Ecto neural progenitor cell (in vitro differentiated cells): ENCODE measurements at regions not wholly inside any gene's neighbourhood (a gene's known extent, or its start where the extent isn't known, plus 50 kb on each side); places are given as distances from the start of the nearest gene placed in this dataset.
"Not testable (repeated sequence)": the region's sequence is repeated elsewhere in the genome, so short reads cannot be mapped to it uniquely, and the experiment has no call there.

Experiments
- DNase-seq: peaks from one replicate; pipeline ENCODE4 v3.0.0-alpha.2; 2018; ENCODE audit warnings: low spot score

DNA sequence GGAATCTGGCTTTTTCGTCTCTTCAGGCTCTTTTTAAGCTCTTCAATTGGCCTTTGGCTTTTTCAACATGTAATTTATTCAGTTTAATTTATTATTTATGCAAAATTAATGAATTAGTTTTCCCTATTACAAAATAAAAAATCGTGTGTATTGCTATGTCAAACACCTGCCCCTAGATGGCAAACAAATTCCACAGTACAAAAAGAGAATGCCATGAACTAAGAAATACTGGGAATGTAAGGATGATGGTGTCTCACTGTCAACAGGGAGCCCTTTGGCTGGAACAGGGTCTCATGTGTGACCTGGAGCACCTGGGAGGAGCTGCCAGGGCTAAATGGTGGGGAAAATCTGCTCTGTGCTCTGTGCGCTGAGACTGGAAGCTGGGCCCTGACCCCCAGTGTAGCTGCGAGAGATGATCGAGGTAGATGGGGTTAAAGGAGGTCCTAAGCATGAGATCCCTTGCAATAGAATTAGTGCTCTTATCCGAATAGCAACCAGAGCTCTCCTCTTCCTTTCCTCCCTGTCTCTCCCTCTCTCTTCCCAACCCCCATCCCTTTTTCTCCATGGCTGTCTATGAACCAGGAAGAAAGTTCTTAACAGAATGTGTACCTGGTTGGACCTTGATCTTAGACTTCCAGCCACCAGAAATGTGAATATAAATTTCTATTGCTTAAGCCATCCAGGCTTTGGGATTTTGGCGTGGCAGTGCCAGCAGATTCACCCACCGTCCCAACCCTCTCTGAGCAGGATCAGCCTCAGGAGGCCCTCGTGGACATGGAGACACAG, 1183.5 kb downstream of the RPIA start:
- DNase-seq, result not testable (repeated sequence)

DNA sequence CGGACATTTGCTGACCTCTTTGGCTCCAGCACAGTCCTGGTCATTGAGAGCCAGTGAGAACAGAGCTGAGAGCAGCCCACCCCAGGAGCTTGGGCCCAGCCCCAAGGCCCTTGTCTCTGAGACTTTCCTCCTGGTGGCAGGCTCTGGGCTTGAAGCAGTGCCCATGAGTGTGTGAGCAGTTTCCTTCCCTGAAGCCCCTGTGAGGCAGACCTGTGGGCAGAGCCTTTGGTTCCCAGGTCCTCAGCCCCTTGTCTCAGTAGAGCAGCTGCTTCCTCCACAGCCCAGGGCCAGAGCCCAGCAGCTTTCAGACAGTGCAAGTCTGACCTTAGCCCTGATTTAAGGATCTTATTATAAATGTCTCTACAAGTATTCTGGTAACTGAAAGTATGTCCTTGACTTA, 1185.0 kb downstream of the RPIA start:
- not testable (repeated sequence) for DNase-seq

DNA sequence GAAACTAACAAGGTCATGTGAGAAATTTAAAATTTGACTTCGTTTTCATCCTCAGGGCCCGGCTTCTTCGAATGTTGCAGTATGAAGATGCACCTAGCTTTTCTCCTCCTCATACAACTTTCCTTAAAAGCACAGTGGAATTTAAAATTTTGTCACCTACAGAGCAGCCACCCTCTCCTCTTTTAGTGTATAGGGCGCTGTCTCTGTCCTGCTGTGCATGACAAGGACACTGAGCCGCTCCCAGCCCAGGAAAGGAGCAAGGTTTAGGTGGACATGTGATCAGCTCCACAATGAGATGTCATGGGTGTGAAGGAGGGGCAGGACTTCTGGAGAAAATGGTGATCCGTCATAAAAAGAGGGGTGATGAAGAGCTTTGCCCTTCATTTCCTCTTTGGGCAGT, 1185.4 kb downstream of the RPIA start:
- DNase-seq, result not testable (repeated sequence)

DNA sequence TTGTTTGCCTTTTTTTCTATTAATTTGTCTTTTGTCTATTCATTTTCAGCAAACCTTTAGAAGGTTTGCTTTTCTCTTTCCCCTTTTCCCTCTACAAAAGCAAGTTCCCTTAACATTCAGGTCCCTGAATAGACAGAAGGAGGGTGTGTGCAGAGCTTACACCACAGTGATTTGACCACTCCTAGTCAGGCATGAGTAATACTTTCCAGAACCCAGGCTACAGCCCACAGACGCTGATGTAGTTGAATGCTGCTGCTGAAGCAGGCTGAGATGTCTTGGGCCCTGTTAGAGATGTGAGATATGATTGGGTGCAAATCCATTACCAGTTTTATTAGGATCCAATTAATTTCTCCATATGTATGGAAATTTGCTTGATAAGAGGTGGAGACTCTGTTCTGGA, 1191.4 kb downstream of the RPIA start:
- not testable (repeated sequence) for DNase-seq

DNA sequence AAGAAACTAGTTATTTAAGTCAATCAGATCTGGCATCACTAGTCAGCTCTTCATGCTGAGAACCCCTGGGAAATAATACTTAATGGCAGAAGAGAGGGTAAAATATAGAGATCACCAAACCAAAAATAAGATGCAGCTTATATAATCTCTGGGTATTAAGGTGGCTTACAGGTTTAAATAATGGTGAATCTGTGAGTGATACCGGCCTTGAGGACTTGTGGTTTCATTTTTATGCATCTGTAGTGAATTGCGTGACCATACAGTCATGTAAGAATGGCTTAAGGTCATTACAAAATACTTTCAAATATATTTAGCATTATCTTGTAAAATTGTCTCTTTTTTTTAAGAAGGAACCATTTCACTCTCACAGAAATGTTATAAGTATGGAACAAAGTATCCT, 1192.2 kb downstream of the RPIA start:
- not testable (repeated sequence) for DNase-seq

DNA sequence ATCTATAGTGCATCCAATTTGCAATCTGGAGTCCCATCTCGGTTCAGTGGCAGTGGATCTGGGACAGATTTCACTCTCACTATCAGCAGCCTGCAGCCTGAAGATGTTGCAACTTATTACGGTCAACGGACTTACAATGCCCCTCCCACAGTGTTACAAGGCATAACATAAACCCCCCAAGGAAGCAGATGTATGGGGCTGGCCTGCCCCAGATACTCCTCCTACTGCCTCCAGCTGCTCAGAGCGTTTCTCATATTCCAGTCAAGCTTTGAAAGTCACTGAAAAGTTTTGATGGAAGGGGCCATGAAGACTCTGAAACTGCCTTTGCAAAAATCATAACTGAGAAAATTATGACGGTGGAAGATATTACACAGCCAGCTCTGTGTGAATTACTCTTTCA, 1193.6 kb downstream of the RPIA start:
- not testable (repeated sequence) for DNase-seq

DNA sequence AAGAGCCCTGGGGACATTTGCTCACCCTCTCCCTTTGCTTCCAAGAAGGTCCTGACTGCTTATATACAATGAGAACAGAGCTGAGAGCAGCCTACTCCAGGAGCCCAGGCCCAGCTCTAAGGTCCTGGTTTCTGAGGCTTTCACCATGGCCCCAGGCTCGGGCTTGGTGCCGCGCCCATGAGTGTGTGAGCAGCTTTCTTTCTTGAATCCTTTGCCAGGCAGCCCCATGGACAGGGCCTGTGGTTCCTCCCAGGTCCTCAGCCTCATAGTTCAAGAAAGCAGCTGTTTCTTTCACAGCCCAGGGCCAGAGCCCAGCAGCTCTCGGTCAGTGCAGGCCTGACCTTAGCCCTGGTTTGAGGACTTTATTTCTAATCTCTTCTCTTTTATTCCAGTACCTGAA, 1197.2 kb downstream of the RPIA start:
- DNase-seq, result not testable (repeated sequence)

DNA sequence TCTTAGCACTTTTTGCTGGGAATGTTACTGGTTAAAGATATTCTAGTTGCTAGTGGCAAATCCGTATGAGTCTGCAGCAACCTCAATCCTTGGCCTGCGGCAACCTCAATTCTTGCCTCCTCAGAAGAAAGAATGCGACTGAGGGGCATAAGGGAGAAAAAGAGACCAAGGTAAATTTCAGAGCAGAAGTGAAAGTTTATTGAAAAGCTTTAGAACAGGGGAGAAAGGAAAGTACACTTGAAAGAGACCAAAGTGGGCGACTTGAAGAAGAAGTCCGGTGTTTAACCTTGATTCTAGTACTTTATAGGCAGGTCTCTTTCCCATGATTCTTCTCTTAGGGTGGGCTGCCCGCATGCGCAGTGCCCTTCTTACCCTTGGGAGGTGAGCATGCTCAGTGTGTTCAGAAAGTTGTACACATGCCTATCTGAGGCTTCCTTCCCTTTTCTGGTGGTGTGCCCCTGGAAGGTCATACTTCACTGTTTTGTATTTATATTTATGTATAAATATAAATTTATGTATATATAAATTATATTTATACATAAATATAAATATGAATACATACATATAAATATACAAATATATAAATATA, 1198.8 kb downstream of the RPIA start:
- not testable (repeated sequence) for DNase-seq

DNA sequence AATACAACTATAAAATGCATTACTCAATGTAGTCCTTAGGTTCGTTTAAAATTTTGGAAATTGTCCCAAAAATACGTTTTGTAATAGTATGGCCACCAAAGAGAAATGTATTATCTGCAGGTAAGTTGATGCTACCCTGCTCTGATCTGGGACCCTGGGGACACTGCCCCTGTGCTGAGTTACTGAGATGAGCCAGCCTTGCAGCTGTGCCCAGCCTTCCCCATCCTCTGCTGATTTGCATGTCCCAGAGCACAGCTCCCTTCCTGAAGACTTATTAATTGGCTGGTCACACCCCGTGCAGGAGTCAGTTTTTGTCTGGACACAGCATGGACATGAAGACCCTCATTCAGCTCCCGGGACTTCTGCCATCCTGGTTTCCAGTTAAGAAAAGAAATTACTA, 1203.5 kb downstream of the RPIA start:
- DNase-seq, result not testable (repeated sequence)

DNA sequence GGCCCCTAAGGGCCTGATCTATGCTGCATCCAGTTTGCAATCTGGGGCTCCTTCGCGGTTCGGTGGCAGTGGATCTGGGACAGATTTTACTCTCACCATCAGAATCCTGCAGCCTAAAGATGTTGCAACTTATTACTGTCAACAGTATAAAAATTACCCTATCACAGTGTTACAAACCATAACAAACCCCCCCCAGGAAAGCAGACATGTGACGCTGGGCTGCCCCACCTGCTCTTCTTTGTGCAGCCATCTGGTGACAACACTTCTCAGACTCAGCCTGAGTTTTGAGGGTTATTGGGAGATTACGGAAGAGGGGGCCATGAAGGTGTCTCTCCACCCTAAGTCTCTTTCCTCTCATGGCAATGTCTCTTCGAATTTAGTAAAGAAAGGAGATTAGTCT, 1204.2 kb downstream of the RPIA start:
- not testable (repeated sequence) for DNase-seq

DNA sequence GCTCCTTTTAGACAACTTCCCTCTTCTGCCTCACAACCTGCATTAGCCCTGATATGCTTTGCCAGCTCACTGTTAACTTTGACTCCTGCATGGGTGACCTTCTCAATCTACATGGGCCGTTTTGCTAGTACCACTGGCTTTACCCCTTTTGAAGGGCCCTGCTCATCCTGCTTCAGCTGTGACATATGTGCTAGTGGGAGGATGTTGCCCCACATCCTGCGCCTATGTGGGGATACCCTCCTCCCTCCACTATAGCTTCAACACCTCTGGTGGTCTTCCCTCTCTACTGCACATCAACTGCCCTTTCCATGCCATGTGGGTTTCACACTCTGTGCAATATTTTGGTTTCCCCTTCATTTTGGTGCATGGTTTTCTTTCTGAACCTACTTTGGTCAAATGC, 1235.5 kb downstream of the RPIA start:
- DNase-seq, result not testable (repeated sequence)

DNA sequence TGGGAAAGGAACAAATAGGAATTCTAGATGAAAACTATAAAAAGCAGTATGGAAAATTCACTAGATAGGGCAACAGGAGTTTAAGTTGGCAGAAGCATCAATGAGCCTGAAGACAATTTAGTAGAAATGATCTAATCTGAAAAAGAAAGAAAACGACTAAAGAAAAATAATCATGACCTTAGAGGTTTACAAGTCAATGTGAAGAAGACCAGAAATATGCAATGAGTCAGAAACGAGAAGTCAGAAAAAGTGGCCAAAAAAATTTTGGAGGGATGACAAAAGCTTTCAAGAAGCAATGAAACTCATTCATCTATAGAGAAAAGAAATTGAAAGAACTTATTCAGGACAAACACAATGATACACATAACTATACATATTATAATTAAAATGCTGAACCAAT, 1244.0 kb downstream of the RPIA start:
- DNase-seq, result not testable (repeated sequence)

DNA sequence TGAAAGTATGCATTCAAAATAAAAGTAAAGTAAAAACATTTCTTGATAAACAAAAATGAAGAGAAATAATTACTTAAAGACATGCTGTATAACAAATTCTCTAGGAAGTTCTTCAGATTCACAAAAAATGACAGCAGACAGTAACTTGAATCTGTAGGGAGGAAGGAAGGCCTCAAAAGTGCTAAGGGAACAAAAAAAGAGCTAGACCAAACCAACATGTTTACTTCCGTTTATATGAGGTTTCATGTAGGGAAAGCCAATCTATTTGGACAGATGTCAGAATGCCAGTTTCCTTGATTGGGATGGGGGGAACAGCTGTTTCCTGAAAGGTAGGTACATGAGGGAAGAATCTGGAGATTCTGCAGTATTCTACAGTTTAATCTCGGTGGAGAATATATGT, 1244.5 kb downstream of the RPIA start:
- DNase-seq, result not testable (repeated sequence)

DNA sequence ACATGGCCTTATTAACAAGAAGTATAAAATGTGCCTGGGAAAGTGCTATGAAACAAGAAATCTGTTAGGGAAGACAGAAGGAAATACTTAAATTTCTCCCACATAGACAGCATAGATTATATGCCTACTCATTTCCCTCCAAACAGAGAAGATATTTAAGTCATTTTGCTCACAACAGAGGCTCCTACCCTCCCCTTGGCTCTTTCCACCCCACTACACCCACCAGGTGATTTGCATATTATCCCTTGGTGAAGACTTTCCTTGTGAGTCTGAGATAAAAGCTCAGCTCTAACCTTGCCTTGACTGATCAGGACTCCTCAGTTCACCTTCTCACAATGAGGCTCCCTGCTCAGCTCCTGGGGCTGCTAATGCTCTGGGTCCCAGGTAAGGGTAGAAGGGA, 1245.1 kb downstream of the RPIA start:
- DNase-seq, result not testable (repeated sequence)

DNA sequence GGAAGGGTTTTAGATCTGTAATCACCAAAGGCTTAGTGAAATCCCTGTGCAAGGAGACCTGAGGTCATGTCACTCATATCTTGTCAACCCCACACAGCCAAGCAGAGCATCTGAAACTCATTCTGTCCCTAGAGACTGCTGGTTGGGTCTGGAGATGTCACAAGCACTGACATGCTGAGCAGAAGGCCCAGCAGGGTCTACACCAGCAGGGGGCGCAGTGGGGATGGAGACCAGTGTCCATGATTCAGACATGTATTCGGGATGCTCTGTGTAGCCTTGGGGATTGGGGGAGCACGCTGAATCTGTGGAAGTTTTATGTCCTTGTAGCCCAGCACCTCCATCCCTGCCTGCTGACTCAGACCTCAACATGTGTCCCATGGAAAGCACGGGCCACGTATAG, 1247.3 kb downstream of the RPIA start:
- DNase-seq, result not testable (repeated sequence)

DNA sequence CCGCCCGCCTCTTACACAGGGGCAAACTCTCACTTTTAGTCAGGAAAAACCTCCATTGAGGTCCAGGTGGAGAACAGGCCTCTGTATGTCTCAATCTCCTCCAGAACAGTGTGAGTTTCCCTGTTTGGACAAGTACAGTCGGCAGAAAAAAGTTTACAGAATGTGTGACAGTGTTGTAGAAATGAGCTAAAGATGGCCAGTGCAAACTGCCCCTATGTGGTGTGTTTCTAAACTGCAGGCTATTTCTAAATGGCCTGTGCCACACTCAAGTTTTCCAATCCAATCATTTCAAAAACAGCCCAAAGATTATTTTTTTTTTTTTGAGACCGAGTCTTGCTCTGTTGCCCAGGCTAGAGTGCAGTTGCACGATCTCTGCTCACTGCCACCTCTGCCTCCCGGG, 1252.8 kb downstream of the RPIA start:
- not testable (repeated sequence) for DNase-seq

DNA sequence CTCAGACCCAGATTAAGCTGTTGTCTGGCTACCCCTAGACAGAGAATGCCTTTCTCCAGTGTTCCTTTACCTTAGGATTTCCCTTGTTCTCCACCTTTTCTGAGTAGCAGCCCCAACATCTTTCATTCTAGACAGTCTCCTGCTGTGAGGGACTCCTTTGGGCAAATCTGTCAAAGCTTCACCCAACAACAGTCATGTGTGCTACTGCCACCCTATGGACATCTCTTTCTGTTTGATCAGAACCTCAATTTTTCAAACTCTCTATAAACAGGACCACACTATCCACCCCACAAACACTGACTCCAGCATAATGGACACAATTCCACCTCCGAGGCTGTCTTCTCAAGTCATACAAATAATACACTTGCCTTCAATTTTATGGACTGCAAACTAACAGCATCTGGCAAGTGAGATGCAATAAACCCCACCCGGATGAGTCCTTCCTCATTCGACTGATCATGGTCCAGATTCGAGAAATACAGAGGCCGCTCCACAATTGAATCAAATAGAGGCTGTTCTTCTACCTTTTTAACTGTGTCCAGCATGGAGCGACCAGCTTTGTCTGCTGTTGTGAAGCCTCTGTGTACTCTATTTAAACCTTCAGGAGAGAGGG, 1253.6 kb downstream of the RPIA start:
- not testable (repeated sequence) for DNase-seq

DNA sequence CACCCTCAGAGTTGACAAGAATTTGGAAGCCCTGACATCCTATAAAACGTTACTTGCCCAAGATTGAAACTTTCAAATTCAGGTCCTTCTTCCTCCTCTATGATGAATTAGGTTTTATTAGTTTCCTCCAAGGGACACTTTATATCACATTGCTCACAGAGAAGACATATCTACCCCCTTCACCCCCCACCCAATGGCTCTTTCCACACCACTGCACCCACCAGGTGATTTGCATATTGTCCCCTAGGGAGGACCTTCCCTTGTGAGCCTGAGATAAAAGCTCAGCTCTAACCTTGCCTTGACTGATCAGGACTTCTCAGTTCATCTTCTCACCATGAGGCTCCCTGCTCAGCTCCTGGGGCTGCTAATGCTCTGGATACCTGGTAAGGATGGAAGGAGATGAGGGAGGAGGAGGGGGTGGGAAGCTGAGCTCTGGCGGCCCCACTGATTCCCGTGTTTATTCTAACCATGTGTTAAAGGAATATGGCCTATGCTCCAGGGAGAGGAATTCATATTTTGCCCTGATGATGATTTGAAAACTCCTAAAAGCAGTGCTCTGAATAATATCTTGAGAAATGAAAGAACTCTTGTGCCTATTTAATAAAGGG, 1255.8 kb downstream of the RPIA start:
- not testable (repeated sequence) for DNase-seq

DNA sequence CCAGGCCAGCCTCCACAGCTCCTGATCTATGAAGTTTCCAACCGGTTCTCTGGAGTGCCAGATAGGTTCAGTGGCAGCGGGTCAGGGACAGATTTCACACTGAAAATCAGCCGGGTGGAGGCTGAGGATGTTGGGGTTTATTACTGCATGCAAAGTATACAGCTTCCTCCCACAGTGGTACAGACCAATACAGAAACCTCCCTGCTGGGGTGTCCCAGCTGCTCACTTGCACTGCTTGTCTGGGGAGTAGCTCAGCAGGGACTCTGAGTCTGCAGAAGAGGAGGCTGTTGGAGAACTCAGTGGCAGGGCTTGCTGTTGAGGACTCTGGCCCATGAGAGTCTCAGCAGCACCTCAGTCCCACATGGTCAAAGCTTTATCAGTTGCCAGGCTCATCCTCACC, 1256.6 kb downstream of the RPIA start:
- DNase-seq, result not testable (repeated sequence)

DNA sequence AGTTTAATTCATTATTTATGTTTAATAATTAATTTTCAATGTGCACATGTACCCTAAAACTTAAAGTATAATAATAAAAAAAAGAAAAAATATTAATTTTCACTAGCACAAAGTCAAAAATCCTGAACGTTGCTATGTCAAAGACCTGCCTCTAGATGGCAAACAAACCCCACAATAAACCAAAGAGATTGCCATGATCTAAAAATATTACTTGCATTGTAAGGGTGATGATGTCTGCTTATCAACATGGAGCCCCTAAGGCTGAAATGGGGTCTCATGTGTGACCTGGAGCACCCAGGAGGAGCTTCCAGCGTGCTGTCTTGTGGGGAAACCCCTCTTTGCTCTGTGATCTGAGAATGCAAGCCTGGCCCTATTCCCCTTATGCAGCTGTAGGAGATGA, 1259.3 kb downstream of the RPIA start:
- not testable (repeated sequence) for DNase-seq

DNA sequence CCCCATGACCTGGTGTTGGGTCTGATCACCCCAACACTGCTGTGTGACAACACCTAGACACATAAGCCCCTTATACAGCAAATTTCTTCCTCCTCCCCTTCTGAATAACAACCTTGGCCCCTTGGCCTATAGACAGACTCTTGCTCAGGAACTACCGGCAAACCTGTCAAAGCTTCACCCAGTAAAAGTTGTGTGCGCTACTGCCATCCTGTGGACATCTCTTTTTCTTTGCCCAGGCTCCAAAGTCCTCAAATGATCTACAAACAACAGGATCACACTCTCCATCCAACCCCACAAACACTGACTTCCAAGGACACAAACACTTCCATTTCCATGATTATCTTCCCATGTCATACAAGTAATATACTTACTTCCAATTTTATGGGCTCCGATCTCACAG, 1265.8 kb downstream of the RPIA start:
- DNase-seq, result not testable (repeated sequence)

DNA sequence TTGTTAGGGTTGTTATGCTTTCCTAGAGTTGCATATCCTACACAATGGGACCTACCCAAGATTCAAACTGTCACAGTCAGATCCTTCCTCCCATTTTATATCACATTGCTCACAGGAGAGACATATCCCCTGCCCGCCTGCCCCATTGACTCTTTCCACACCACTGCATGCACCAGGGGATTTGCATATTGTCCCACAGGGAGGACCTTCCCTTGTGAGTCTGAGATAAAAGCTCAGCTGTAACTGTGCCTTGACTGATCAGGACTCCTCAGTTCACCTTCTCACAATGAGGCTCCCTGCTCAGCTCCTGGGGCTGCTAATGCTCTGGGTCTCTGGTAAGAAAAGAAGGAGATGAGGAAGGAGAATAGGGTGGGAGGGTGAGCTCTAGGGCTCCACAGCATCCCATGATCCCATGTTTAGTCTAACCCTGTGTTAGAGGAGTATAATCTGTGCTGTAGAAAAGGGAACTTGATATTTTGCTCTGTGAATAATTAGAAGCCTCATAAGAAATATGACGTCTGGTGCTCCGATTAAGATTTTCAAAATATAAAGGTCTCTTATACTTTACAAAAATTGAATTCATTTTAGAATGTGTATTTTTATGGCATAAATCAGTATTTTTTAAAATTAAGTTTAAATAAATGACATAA, 1268.4 kb downstream of the RPIA start:
- not testable (repeated sequence) for DNase-seq
